A549 (cell line): ENCODE measurements at regions not wholly inside any gene's neighbourhood (a gene's known extent, or its start where the extent isn't known, plus 50 kb on each side); places are given as distances from the start of the nearest gene placed in this dataset.

Experiments used
- CEBPB ChIP-seq, 2 experiments: fragments of >200 bp in 1 of 2; sonication (Bioruptor Twin) in 1 of 2; formaldehyde crosslinking in 1 of 2; IDR thresholded peaks; 2 replicates each; pipeline ENCODE4 v1.6.1; 2012 to 2016
- CTCF ChIP-seq: fragments of >200 bp; sonication (Bioruptor Twin); formaldehyde crosslinking; IDR thresholded peaks from 3 replicates; pipeline ENCODE4 v1.5.1; 2016
- ELK1 ChIP-seq: fragments of 150-350 bp; IDR thresholded peaks from 2 replicates; pipeline ENCODE4 v1.6.1; 2014; ENCODE audit warnings: low read depth, mild to moderate bottlenecking, low read length
- EP300 ChIP-seq, 2 experiments: fragments of >200 bp; sonication (Bioruptor Twin); formaldehyde crosslinking; IDR thresholded peaks; 2 replicates in 1 of 2; 3 replicates in 1 of 2; pipeline ENCODE4 v1.6.1; 2016 to 2017
- HMGXB4 ChIP-seq: fragments of 250-450 bp; sonication (Bioruptor Pico); IDR thresholded peaks from 2 replicates; pipeline ENCODE4 v1.5.0; 2021; ENCODE audit warnings: mild to moderate bottlenecking, moderate library complexity, borderline replicate concordance
- JUN ChIP-seq, 2 experiments: fragments of >200 bp; sonication (Bioruptor Twin); formaldehyde crosslinking; IDR thresholded peaks; 2 replicates in 1 of 2; 3 replicates in 1 of 2; pipeline ENCODE4 v1.6.1; 2016 to 2017
- MAX ChIP-seq: IDR thresholded peaks from 2 replicates; pipeline ENCODE4 v1.6.1; 2012
- MYC ChIP-seq: IDR thresholded peaks from 2 replicates; pipeline ENCODE4 v1.6.1; 2012; ENCODE audit warnings: mild to moderate bottlenecking, inconsistent platforms, low read length, improper control_type of control experiment, borderline replicate concordance
- REST ChIP-seq: fragments of 200-600 bp; sonication (generic); IDR thresholded peaks from 2 replicates; pipeline ENCODE4 v1.6.1; 2016; ENCODE audit warnings: antibody characterized with exemption, mild to moderate bottlenecking, moderate library complexity
- SMC3 ChIP-seq: fragments of >200 bp; sonication (Bioruptor Twin); formaldehyde crosslinking; IDR thresholded peaks from 3 replicates; pipeline ENCODE4 v1.6.1; 2018; ENCODE audit warnings: inconsistent platforms

GRCh38 chr1:209462433-209462832 lies 121.1 kb upstream of the CAMK1G start:
- TF ChIP-seq MYC (no peak), REST (no peak), EP300 (IDR thresholded peaks at IDR 0.05) (no peak), CEBPB (IDR thresholded peaks at IDR 0.05) (no peak), MAX (no peak), SMC3 (no peak), JUN (IDR thresholded peaks at IDR 0.05) (no peak), HMGXB4 (CRISPR knock-in tag) (no peak), CTCF (no peak), ELK1 (no peak)
